ENCODE measurements at regions not wholly inside any gene's neighbourhood (a gene's known extent, or its start where the extent isn't known, plus 50 kb on each side); places are given as distances from the start of the nearest gene placed in this dataset.

- TF ChIP-seq EZH2 (IDR thresholded peaks at IDR 0.05; ENCODE audit: low read length, missing control alignments) = no peak
- no peak for TF ChIP-seq CTCF (conservative IDR thresholded peaks at IDR 0.05 in 1 of 2, IDR thresholded peaks at IDR 0.05 in 1 of 2; ENCODE audit: low read depth in 1 of 2, low read length in 2 of 2)
Measured at GRCh38 chr9:7300484-7300883, 499.1 kb downstream of the DMAC1 start.

Measured in fibroblast of lung (primary cell).